ENCODE measurements at regions not wholly inside any gene's neighbourhood (a gene's known extent, or its start where the extent isn't known, plus 50 kb on each side); places are given as distances from the start of the nearest gene placed in this dataset.
"Not testable (repeated sequence)": the region's sequence is repeated elsewhere in the genome, so short reads cannot be mapped to it uniquely, and the experiment has no call there.

DNA sequence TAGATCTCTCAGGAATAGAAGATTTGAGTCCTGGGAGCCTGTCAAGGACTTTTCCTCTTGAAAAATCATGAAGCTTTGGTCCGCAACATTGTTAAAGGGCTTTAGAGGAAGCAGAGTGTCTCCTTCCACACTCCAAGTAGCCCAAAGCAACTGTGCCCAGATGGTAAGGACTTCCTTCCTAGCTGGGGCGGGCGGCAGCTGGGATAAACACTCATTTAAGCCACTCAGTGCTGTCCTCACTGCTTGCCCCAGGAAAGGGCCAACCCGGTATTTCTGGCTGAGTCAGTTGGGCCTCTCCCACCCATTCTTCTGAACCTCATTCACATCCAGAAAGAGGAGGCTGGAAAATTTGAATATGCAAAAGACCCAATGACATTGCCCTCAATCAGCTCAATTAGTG is 144.3 kb downstream of the CHIC2 start:
- ATAC-seq = peak; percentile 81

GRCh38 chr4:53919535-53919934 is 144.9 kb downstream of the CHIC2 start:
- no peak for ATAC-seq

- peak; percentile 94 for ATAC-seq
Measured at GRCh38 chr4:53917729-53918128, 146.7 kb downstream of the CHIC2 start.

- peak; percentile 40 for ATAC-seq
Measured at GRCh38 chr4:53916431-53916889, 147.9 kb downstream of the CHIC2 start.

DNA sequence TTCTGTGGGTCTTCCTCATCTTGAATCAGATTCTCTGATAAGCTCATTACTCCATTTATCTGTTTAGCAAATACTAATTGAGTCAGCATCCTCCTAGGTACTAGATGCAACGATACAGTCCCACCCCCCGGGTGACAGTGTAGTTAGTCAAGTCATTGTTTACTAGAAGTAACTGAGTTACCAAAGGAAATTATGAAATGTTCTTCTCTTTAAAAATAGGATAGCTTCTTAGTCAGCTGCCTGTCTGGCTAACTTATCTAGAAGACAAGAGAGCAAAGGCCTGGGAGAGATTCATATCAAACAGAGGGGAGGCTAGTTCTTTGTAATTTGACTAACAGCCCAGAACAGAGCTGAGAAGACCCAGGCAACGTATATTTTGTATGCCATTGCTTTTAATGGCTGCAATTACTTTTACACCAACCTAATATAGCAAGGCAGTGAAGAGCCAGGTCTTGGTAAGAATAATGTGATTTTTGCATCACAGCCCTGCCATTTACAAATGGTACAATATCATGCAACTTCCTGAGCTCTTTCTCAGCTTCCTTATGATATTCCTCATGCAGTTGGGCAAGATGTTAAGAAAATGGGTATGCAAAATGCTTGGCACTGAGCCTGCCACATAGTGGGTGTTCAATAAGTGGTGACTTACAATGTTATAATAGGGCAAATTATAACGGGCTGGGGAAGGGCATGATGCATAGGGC is 149.9 kb downstream of the CHIC2 start:
- peak; percentile 62 for ATAC-seq

DNA sequence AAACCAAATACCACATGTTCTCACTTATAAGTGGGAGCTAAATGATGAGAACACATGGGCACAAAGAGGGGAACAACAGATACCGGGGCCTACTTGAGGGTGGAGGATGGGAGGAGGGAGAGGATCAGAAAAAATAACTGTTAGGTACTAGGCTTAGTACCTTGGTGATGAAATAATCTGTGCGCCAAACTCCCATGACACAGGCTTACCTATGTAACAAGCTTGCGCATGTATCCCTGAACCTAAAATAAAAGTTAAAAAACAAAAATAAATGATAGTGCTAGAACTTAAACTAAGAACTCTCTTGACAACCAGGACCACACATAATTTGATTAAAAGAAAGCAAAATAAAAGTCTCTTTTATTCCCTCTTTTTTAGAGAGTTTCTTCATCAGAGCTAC is 150.6 kb downstream of the CHIC2 start:
- no peak for ATAC-seq

DNA sequence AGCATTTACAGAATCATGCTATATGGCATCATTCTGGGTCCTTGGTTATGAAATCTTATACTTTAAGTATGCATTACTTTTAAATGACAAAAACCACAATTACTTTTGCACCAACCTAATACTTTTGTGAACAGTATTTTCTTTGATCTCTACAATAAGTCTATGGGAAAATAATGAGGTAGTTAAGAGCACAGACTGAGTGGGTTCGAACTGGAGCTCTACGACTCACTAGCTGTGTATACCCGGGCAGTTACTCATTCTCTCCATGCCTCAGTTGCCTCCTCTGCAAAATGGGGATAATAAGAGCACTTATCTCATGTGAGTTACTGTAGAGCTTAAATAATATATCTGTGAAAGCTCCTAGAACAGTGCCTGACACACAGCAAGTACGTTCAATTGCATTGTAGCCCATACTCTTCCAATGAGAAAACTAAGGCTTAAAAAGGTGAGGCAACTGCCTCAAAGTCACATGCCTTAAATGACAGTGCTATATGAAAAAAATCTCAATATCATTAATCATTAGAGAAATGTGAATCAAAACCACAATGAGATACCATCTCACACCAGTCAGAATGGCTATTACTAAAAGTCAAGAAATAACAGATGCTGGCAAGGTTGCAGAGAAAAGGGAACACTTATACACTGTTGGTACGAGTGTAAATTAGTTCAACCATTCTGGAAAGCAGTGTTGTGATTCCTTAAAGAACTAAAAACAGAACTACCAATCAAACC is 151.5 kb downstream of the CHIC2 start:
- ATAC-seq = no peak

DNA sequence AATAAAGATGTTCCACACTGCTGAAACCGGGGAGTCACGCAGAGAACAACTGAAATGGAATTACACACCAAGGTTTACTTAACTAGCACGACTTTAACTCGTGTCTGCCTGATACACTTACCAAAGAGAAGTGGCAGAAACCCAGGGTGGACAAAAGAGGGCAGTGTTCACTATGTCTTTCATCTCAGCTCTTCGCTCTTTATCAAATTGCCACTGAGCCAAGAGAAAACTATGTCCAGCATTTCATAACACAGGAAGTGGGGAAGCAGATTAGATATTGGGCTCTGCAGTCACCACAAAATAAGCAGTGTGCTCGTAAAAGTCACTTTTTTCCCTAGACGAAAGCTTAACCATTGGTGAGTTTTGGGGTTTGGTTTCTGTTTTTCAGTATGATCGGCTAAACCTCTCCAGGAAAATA is 155.7 kb downstream of the CHIC2 start:
- peak; percentile 89 for ATAC-seq

DNA sequence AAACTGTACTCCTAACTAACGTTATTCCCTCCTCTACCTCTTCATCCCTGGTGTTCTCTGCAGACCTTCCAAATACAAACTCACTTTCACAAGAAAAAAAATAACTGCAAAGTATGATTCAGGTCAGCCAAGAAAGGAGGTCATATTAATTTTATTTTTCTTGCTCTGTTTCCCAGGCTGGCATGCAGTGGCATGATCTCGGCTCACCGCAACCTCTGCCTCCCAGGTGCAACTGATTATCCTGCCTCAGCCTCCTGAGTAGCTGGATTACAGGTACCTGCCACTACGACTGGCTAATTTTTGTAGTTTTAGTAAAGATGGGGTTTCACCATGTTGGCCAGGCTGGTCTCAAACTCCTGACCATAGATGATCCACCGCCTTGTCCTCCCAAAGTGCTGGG is 156.6 kb downstream of the CHIC2 start:
- no peak for ATAC-seq

DNA sequence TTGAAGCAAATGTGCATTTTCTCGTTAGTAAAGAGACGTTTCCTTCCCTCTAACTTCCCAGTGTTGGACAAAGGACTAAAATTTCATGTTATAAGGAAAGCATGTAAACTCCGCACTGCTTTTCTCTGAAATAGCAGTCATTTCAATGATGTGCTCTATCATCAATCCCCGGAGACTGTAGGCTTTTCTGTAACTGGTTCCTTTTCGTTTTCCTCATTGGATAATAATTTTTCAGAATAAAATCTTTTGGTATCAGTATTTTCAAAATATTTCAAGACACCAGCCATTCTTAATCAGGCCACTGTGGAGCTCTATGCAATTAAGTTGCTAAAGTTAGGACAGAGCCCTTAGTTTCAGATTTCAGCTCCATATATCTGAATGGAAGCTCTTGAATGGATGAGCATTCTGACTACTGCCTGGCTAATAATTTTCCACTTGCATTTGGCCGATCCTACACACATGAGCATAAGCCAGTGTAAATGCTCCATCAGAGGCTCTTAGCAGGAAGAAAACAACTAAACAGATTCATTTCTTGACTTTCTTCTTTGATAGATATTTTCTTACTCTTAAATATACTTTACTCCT is 157.7 kb downstream of the CHIC2 start:
- ATAC-seq = no peak

DNA sequence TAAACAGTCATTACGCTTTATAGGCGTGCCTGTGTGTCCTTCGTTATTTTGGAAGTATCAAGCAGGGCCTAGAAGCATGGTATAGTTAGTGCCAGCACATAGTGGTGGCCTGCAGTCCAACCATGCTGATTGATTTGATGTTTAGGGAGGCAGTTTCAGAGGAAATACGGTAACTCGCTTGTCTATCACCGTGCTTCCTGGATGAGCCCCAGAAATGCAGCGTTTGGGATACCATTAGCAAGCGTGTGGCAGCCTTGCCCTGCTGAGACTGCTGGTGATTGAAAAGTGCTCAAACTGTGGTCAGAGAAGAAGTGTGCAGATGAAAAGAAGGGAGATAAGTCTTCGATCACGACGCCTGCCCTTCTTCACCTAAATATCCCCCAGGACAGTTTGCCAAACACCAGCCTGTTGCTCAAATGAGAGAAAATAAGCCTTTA is 158.4 kb downstream of the CHIC2 start:
- peak; percentile 40 for ATAC-seq

- no peak for ATAC-seq
Measured at GRCh38 chr4:53905276-53905940, 159.0 kb downstream of the CHIC2 start.

DNA sequence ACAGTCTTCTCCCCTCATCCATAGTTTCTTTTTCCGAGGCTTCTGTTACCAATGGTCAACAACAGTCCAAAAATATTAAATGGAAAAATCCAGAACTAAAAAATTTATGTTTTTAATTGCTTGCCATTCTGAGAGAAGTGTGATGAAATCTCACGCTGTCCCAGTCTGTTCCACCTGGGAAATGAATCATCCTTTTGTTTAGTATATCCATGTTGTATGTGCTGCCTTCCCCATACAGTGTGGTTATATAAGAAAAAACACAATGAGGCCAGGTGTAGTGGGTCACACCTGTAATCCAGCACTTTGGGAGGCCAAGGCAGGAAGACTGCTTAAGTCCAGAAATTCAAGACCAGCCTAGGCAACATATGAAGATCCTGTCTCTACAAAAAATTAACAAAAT is 161.6 kb downstream of the CHIC2 start:
- peak; percentile 73 for ATAC-seq

GRCh38 chr4:53900271-53900649 is 164.1 kb downstream of the CHIC2 start:
- ATAC-seq = no peak

GRCh38 chr4:53899586-53900270 is 164.7 kb downstream of the CHIC2 start:
- no peak for ATAC-seq

DNA sequence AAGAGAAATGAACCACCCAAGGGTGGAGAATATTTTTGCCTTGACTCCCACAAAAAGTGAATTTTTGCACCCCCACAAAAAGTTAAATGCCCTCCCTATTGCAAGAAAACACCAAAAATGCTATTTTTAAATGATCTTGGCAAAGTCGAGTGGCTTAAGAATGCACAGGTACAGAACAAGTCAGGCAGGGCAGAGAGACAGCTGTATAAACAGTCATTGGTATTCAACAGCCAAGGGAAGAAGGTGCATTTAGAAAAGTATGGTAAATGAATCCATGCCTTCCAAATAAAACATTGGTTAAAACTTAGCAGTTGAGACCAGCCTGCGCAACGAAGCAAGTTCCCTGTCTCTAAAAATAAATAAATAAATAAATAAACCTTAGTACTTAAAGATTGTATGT is 169.3 kb downstream of the CHIC2 start:
- ATAC-seq = no peak

- no peak for ATAC-seq
Measured at GRCh38 chr4:53890461-53890860, 173.9 kb downstream of the CHIC2 start.

DNA sequence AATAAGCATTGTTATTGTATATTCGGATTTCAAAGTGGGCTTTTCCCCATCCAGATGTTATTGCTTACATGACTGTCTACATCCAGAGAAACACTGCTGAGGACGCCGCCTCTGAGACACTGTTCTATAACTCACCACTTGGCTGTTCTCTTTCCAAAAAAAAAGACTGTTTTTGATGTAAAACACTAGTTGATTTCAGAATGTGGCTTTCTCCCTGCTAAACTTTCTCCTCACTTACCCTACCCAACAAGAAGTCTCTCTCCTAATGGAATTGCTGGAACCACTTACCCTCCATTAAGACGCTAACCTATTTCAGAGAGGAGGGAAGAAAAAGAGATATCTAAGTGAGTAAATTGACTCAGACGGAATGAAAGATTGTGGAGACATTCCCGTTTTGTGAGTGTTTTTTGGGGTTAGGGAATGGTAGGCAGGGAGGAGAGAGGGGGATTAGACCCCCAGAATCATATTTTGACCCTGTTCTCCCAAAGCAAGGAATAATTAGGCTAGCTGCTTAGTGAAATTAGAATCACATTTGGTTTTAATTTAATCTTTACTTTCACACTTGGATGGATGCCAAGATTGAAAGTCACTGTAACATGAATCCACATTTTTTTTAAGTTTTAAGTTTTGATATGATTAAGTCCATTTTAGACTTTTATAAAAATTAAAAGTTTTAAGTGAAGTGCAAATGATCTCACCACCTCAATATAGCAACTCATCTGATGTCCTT is 174.9 kb downstream of the CHIC2 start:
- ATAC-seq = no peak

DNA sequence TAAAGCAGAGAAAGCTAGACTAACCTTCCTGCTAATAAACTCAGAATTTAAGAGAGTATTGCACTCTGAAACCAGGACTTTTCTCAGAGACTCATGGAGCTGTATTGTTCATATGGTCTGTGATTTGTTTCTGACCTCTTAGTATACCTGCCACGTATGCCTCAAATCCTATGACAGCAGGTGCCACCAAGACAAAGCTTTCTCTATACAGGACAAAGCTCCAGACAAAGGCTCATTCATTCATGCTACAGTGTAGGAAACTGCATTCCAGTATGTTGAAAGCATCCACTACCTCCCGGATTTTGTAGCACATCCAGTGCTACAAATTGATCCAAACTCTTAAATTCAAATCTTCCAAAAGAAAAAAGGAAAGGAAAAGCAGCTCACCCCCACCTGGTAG is 178.3 kb downstream of the CHIC2 start:
- no peak for ATAC-seq

DNA sequence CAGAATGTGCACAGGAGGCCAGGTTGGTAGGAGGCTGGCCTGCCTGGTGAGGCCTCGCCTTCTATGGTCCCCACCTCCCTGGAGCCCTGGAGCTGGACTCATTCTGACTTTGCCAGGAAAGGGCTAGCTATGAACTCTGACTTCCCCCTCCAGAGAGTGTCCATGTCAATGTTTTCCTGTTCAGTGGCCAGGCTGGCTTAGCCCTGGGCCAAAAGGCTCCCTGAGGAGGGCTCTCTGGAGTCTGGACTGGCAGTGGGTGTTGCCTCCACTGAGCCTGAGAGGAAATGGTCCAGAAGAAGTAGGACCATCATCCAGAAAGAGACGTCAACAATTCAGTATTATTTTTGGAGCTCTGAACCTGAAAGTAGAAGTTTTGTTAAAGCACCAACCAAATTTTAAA is 178.7 kb downstream of the CHIC2 start:
- ATAC-seq = no peak

GRCh38 chr4:53877096-53877495 is 187.3 kb downstream of the CHIC2 start:
- ATAC-seq = not testable (repeated sequence)

DNA sequence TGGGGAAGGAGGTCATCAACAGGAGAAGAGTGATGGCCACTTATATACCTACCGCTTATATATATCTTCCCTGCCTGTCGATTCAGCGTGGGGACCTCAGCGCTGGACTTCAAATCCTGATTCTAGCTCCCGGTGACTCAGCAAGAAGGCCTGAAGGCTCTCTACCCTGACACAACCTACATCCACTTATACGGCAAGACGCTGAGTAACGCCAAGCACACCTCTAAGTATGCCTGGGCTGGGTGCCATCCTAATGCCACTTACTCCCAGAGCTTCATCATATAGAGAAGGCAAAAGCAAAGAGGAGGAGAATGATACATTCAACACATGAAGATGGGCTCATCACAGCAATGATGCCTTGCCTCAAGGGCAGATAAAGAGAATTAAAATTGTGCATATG is 198.3 kb downstream of the CHIC2 start:
- peak; percentile 72 for ATAC-seq
